GM12892 (cell line): ENCODE measurements at regions not wholly inside any gene's neighbourhood (a gene's known extent, or its start where the extent isn't known, plus 50 kb on each side); places are given as distances from the start of the nearest gene placed in this dataset.

Experiments
- DNase-seq: peaks from one replicate; pipeline ENCODE4 v3.0.0; 2011; ENCODE audit not compliant: insufficient read length
- FAIRE-seq: peaks from 2 replicates; lab custom pipeline; 2011; peaks lifted over from hg19 to GRCh38; lab: Jason Lieb, UNC
- POLR2A ChIP-seq: IDR thresholded peaks from 2 replicates; pipeline ENCODE4 v1.6.1; 2011; ENCODE audit warnings: low read depth, low read length, control low read depth
- POLR2AphosphoS5 ChIP-seq: IDR thresholded peaks from 2 replicates; pipeline ENCODE4 v1.6.1; 2011; ENCODE audit warnings: low read depth, low read length, control low read depth
- TAF1 ChIP-seq: IDR thresholded peaks from 2 replicates; pipeline ENCODE4 v1.6.1; 2011; ENCODE audit warnings: low read depth, mild to moderate bottlenecking, control low read depth, low read length, borderline replicate concordance

DNA sequence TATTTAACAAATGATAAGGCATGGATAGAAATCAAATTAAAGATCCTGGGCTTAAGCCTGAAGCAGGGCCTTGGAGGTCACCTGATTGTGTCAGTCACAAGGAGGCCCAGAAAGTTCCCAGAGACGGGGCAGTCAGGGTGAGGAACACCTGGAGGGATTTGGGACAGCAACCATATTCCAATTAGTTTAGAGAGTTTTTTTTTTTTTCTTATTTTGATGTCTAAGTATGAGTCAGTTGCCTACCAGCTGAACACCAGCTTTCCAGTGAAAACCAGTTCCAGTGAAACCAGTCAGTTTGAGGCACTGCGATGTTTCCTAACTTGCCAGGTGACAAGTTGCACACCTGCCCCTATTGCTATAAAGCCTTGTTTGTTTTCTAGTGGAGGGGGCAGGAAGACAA lies 350.7 kb upstream of the AZI2 start:
- TF ChIP-seq POLR2A (no peak), TAF1 (no peak), POLR2AphosphoS5 (no peak)
- no peak for FAIRE-seq

DNA sequence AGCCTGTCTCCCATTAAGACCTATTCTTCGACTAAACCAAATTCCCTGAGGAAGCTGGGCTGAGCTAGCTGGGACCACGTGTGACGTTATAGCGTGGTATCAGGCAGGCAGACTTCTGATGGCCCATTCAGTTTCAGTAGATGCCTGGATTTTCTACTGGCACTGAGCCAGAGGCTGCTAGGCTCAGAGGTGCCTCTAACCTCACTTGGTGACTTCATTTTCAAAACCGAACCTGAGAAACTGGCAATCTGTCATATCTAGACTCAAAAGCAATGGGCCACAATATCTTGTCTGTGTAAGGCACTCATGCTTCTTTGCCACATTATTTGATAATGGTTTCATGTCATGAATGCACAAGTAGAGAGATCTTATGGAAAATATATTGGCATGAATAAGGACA lies 352.1 kb upstream of the AZI2 start:
- DNase-seq (no peak), FAIRE-seq (no peak)
- TF ChIP-seq POLR2A: no peak
- no peak for TF ChIP-seq POLR2AphosphoS5
- TF ChIP-seq TAF1: no peak

More for the DNA sequence above, 350.7 kb upstream of the AZI2 start:
- DNase-seq: no peak

DNA sequence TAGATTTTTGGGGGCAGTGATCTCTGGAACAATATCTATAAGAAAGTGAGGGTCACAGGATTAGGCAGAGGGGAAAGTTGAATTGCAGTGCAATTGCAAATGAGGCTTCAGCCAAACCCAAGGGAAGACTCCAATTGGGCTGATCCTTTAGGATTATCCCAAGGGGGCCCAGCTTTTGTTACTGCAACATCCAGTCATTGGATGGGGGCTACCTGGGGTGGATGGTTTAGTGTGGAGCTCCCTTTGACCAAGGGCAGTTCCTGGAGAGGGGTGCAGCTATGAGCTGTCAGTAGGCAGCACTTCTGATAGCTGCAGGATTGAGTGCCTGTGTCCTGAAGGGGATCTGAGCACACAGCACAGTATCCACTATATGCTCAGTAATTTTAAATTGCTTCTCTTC lies 355.2 kb upstream of the AZI2 start:
- DNase-seq (no peak), FAIRE-seq (no peak)
- no peak for TF ChIP-seq POLR2AphosphoS5
- TF ChIP-seq POLR2A: no peak
- no peak for TF ChIP-seq TAF1

DNA sequence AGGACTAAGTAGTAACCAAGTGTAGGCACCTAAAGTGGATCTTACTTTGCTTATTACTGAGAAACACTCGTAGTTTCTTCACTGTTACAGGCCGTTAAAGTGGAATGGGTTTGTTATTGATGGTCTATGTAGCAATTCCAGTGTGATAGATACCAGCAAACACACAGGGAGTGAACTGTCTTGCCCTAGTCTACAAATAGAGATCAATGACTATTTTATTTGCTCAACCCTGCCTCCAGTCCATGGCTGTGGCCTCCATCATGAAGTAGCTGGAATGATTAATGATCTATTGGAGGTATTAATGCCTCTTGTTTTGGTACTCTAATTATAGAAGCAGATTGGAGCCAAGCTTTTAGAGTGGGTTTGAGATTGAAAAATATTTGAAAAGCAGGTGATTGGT lies 362.7 kb upstream of the AZI2 start:
- TF ChIP-seq POLR2AphosphoS5 (no peak), TAF1 (no peak), POLR2A (no peak)
- DNase-seq: no peak
- no peak for FAIRE-seq

DNA sequence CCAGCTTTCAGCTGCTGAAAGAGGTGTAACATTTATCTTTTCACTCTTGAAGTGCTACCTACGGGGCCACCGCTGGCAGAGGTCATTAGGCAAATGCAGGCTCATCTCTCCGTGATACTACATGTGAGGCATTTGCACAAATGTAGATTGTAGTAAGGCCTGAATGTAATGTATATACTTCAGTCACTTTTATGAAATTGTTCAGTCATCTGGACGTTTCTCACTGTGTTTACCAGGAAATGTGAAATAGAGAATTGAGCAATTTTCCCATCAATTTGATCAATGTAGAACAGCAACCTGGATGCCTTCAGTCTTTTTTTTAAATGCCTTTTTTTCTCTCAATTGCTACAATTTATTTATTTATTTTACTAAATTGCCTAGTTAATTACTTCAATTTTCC lies 368.3 kb upstream of the AZI2 start:
- DNase-seq (no peak), FAIRE-seq (no peak)
- TF ChIP-seq POLR2AphosphoS5 (no peak), POLR2A (no peak), TAF1 (no peak)

DNA sequence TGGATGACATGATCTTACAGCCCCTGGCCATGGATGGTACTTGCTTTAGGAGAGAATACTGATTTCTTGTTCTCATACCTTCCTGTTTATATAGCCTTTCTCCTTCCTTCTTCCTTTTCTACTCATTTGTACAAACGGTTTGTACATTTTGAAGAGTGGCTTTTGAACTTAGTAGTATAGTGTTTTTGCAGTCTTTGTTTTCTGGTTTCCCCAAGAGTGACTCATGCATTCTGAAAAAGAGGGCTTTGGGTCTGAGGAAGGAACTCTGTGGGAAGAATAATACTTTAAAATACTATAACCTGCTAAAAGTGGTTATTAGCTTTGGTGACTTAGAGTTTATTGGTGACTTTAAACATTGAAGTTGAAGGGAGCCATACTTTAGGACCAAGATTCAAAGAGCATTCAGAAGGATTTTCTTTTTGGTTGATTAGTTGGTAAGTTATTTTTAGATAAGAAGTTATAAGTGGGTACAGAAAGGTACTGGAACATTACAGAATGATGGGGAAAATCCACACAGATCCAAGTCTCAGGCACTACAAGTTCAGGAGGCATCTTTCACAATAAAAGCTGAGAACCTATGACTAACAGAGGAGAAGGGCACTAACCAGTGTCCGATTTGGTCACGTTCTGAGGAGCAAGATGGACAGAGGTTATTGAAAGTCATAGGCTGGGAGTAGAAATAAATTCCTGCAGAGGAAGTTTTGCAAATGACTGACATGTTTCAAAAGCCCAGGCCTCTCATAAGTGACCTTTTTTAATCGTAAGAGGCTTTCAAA lies 369.6 kb upstream of the AZI2 start:
- TF ChIP-seq POLR2A (no peak), POLR2AphosphoS5 (no peak), TAF1 (no peak)
- FAIRE-seq (no peak), DNase-seq (no peak)

DNA sequence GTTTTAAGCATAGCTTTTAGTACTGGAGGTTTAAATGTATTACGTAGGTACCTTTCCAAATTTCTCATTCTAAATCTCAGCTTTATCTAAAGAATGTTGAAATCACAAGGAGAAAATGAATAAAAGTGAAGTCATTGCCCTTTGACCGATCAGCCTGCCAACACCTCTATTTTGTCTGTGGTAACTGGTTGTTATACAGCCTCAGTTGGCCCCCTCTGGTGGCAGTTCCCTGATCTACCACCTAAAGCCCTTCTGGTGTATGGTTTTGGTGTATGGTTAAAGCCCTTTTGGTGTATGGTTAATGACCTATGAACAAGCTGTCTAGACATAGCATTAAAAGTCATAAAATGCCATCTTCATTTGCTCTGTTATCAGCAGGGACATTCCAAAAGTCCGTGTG lies 378.2 kb upstream of the AZI2 start:
- TF ChIP-seq TAF1: no peak
- no peak for TF ChIP-seq POLR2AphosphoS5
- TF ChIP-seq POLR2A: no peak
- FAIRE-seq: no peak
- peak; percentile 9 for DNase-seq

DNA sequence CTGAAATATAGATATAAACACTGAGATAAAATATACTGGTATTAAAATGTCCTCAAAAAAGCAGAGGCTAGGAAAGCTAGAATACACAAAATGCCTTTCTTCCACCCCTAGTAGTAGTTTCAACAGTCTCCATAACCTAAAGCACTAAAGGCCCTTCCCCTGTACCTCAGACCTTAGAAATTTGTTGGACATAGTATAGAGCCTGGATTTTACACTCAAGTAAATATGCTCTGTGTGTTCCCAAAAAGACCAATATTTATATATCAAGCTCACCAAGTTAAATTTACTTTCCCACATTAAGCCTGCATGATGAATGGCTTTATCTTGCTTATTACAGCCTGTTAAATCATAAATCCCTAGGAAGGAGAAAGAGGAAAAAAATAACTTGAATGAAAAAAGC lies 378.7 kb upstream of the AZI2 start:
- TF ChIP-seq TAF1: no peak
- no peak for TF ChIP-seq POLR2AphosphoS5
- TF ChIP-seq POLR2A: no peak
- no peak for FAIRE-seq
- no peak for DNase-seq

DNA sequence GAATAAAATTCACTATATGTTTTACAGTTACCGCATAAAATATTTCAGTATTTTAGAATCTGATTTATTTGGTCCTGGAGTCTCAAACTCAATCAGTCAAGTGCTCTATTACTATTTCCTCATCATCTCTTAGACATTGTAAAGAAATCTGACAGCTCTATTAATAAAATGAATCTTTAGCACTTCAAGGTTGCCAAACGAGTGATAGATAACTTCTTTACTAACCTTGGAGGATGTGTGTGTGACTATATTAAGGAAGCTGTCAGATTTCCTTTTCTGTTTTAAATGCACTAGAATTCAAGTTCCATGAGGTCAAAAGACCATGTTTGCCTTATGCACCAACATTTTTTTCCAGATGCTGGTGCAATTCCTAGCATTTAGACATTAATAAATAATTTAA lies 389.8 kb upstream of the AZI2 start:
- TF ChIP-seq POLR2A: no peak
- TF ChIP-seq POLR2AphosphoS5: no peak
- TF ChIP-seq TAF1: no peak
- FAIRE-seq: no peak
- DNase-seq: no peak

DNA sequence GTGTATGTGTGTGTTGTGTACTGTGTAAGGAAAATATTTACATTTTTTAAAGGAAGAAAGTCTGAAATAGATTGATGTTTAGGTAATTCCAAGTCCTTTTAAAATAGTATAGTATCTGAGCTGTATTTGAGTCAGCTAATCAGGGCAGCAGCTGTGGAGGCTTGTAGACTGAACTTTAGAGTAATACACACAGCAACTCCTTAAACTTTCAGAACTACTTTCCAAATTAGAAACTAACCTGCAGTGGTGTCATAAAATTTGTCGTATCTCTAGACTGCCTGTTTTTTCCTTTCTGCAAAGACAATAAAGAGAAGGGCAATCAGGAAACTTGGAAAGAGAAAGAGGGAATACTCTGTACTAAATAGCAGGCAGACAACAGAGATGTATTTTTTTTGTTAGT lies 391.0 kb upstream of the AZI2 start:
- no peak for TF ChIP-seq POLR2AphosphoS5
- TF ChIP-seq POLR2A: no peak
- no peak for TF ChIP-seq TAF1
- FAIRE-seq: no peak
- DNase-seq: no peak

DNA sequence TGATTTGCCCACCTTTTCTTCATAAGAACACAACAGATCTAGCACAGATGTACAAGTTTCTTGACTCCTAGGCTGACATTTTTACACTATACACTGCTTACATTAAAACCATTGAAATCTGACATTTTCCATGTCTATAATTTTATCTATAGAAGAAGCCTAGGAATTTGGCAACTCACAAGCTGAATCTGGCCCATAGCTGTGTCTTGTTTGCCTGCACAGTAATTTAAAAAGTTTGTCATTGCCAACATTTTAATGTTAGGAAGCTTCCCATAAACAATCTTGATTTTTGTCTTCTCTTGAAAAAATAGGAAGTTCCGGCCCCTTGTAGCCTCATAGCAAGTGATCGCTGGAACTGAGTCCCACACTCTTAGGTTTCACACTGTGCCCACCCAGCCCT lies 394.6 kb upstream of the AZI2 start:
- TF ChIP-seq TAF1 (no peak), POLR2AphosphoS5 (no peak), POLR2A (no peak)
- no peak for FAIRE-seq
- DNase-seq: no peak

DNA sequence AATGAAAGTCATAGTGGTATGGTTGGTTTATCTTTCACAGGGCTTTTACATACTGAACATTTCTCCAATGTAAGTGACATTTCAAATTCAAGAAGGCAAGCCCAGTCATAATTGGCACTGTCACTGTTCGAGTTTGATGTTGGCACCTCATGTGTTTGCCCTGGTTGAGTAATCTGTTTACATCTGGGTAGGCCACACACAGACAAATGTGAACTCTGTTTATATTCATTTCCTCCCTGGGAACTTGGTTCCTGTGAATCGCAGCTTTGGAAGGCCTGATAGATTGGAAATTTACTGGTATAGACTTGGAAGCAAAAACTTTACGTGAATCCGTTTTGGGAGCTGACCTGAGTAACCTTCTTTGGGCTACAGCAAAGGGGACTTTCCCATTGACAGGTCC lies 395.2 kb upstream of the AZI2 start:
- FAIRE-seq (no peak), DNase-seq (no peak)
- TF ChIP-seq POLR2AphosphoS5 (no peak), TAF1 (no peak), POLR2A (no peak)

DNA sequence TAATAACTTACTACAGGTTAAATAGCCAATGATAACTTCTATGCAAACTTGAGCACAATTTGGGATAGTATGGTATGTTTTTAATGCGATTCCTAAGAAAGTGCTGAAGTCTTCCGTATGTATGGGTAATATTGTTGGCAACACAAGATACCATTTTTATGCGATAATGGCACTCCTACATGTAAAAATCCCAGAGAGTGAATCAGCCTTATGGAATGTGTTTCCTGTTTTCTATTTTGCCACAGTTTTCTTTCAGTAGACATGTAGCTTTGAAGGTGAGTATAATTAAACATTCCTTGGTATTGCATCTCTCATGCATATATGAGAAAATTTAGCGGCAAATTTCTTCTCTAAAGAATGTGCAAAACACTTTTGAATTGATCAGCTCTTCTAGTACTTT lies 396.8 kb upstream of the AZI2 start:
- no peak for DNase-seq
- TF ChIP-seq TAF1 (no peak), POLR2A (no peak), POLR2AphosphoS5 (no peak)
- FAIRE-seq: no peak

DNA sequence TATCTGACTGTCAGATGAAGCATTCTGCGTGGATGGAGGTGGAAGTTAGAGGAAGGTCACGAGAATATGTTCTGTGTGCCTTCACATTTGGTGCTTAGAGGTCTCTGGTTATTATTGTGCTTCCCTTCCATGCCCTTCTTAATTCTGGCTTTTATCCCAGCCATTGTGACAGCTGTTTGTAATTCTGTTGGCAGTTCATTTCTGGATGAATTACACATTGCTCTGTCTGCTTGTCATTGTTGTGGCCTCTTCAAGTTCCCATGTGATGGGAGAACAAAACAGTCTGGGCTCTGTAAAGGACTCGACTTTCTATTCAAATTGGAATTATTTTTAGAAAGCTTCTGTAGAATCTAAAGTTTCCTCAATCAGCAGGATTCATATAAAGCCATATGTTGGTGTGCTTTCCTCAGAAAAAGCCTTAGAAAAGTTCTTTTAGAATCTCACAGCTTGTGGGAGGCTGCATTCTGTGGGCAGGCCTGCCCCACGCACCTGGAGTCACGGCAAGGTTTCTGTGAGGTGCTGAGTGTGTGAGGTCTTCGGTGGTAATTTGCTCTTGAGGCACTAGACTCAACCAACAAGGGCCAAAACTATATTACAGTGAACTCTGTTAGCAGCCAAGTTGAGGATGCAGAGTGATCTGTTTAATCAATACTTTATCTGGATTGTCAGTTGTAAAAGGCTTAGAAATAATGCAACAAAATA lies 397.4 kb upstream of the AZI2 start:
- no peak for FAIRE-seq
- DNase-seq: no peak
- TF ChIP-seq TAF1 (no peak), POLR2AphosphoS5 (no peak), POLR2A (no peak)
